Mesodermal cell (in vitro differentiated cells): ENCODE measurements at regions not wholly inside any gene's neighbourhood (a gene's known extent, or its start where the extent isn't known, plus 50 kb on each side); places are given as distances from the start of the nearest gene placed in this dataset.
"Not testable (repeated sequence)": the region's sequence is repeated elsewhere in the genome, so short reads cannot be mapped to it uniquely, and the experiment has no call there.

ENCODE experiments used
- H3K27ac ChIP-seq: 2 replicates; pipeline ENCODE4 v1.7.0; 2013; ENCODE audit warnings: mild to moderate bottlenecking, low read depth, low read length, moderate library complexity; ENCODE audit not compliant: severe bottlenecking
- H3K36me3 ChIP-seq: 2 replicates; pipeline ENCODE4 v1.7.1; 2013; ENCODE audit warnings: mild to moderate bottlenecking, low read length, moderate library complexity; ENCODE audit not compliant: control insufficient read depth, insufficient read depth
- H3K4me1 ChIP-seq: one replicate; pipeline ENCODE4 v1.7.1; 2013; ENCODE audit warnings: mild to moderate bottlenecking, low read length; ENCODE audit not compliant: insufficient read depth, control insufficient read depth, poor library complexity, severe bottlenecking
- H3K4me3 ChIP-seq: 2 replicates; pipeline ENCODE4 v1.7.0; 2013; ENCODE audit warnings: low read length, control low read depth, mild to moderate bottlenecking; ENCODE audit not compliant: insufficient read depth, poor library complexity, severe bottlenecking; ENCODE audit errors: extremely low read depth
- H3K9me3 ChIP-seq: 2 replicates; pipeline ENCODE4 v1.7.1; 2013; ENCODE audit warnings: mild to moderate bottlenecking, low read length, moderate library complexity; ENCODE audit not compliant: control insufficient read depth
- WGBS, 2 experiments: methylation state at CpG; one replicate each; pipeline ENCODE4 v1.1.5; 2013; ENCODE audit warnings: missing lambda C conversion rate in 2 of 2; ENCODE audit not compliant: insufficient coverage in 2 of 2; 5-methylcytosine and 5-hydroxymethylcytosine counted together

GRCh38 chr2:116975608-116976007 lies 838.9 kb upstream of the DDX18 start:
- no peaks in the 10 kb centered on the region for H3K4me1 ChIP-seq
- H3K27ac ChIP-seq = no peak overlapping the region
- H3K36me3 ChIP-seq = no peaks in the 10 kb centered on the region
- no peaks in the 10 kb centered on the region for H3K9me3 ChIP-seq
- 89 to 100% methylated on average over 1 of the region's 3 CpGs for WGBS, 2 experiments
- H3K4me3 ChIP-seq = no peak overlapping the region

GRCh38 chr2:116979916-116980764 lies 834.4 kb upstream of the DDX18 start:
- Histone ChIP-seq H3K27ac (no peak overlapping the region), H3K36me3 (no peaks in the 10 kb centered on the region), H3K4me3 (no peak overlapping the region), H3K9me3 (no peaks in the 10 kb centered on the region), H3K4me1 (no peaks in the 10 kb centered on the region)
- WGBS, 2 experiments = 88 to 100% methylated on average over 2 of the region's 2 CpGs

GRCh38 chr2:116987447-116987846 lies 827.0 kb upstream of the DDX18 start:
- no peaks in the 10 kb centered on the region for H3K4me1 ChIP-seq
- no peak overlapping the region for H3K4me3 ChIP-seq
- WGBS, 2 experiments = 89% methylated on average over 1 of the region's 4 CpGs; no CpG with 5 or more reads in 1 of the 2 experiments
- H3K36me3 ChIP-seq = no peaks in the 10 kb centered on the region
- no peak overlapping the region for H3K27ac ChIP-seq
- H3K9me3 ChIP-seq = no peaks in the 10 kb centered on the region

GRCh38 chr2:116988303-116988702 lies 826.2 kb upstream of the DDX18 start:
- H3K9me3 ChIP-seq = no peaks in the 10 kb centered on the region
- H3K4me1 ChIP-seq = no peaks in the 10 kb centered on the region
- no peaks in the 10 kb centered on the region for H3K36me3 ChIP-seq
- H3K27ac ChIP-seq = no peak overlapping the region
- H3K4me3 ChIP-seq = no peak overlapping the region

- no CpG with 5 or more reads among the region's 1 CpG for WGBS, 2 experiments
- H3K27ac ChIP-seq = no peak overlapping the region
- no peak overlapping the region for H3K4me3 ChIP-seq
- no peaks in the 10 kb centered on the region for H3K4me1 ChIP-seq
- no peaks in the 10 kb centered on the region for H3K9me3 ChIP-seq
- H3K36me3 ChIP-seq = no peaks in the 10 kb centered on the region
Observed at GRCh38 chr2:117019357-117019756, 795.1 kb upstream of the DDX18 start.

- Histone ChIP-seq H3K27ac (no peak overlapping the region), H3K4me3 (no peak overlapping the region), H3K36me3 (no peaks in the 10 kb centered on the region), H3K9me3 (no peaks in the 10 kb centered on the region), H3K4me1 (no peaks in the 10 kb centered on the region)
- WGBS, 2 experiments = 100% methylated on average over 3 to 4 of the region's 6 CpGs
Observed at GRCh38 chr2:117027646-117028045, 786.8 kb upstream of the DDX18 start.

GRCh38 chr2:117028708-117029107 lies 785.8 kb upstream of the DDX18 start:
- H3K27ac ChIP-seq, H3K4me1 ChIP-seq, H3K4me3 ChIP-seq, H3K36me3 ChIP-seq, H3K9me3 ChIP-seq: not testable (repeated sequence)
- WGBS, 2 experiments = 78 to 87% methylated on average over 8 to 13 of the region's 18 CpGs

GRCh38 chr2:117055499-117056375 lies 758.8 kb upstream of the DDX18 start:
- no peak overlapping the region for H3K4me3 ChIP-seq
- 92 to 94% methylated on average over 43 to 57 of the region's 59 CpGs for WGBS, 2 experiments
- no peaks in the 10 kb centered on the region for H3K9me3 ChIP-seq
- H3K4me1 ChIP-seq = peaks cover 3% of the 10 kb centered on the region
- no peak overlapping the region for H3K27ac ChIP-seq
- H3K36me3 ChIP-seq = no peaks in the 10 kb centered on the region

- Histone ChIP-seq H3K27ac (no peak overlapping the region), H3K4me3 (no peak overlapping the region), H3K9me3 (no peaks in the 10 kb centered on the region), H3K4me1 (peaks cover 3% of the 10 kb centered on the region), H3K36me3 (no peaks in the 10 kb centered on the region)
- 92 to 94% methylated on average over 4 of the region's 4 CpGs for WGBS, 2 experiments
Observed at GRCh38 chr2:117056376-117056748, 758.1 kb upstream of the DDX18 start.

- no peaks in the 10 kb centered on the region for H3K9me3 ChIP-seq
- 68 to 88% methylated on average over 2 of the region's 3 CpGs for WGBS, 2 experiments
- H3K27ac ChIP-seq = no peak overlapping the region
- H3K36me3 ChIP-seq = no peaks in the 10 kb centered on the region
- H3K4me3 ChIP-seq = no peak overlapping the region
- peaks cover 3% of the 10 kb centered on the region for H3K4me1 ChIP-seq
Observed at GRCh38 chr2:117057016-117057415, 757.5 kb upstream of the DDX18 start.

GRCh38 chr2:117058366-117058765 lies 756.1 kb upstream of the DDX18 start:
- WGBS, 2 experiments = 92 to 100% methylated on average over 3 of the region's 3 CpGs
- Histone ChIP-seq H3K27ac (no peak overlapping the region), H3K4me1 (peaks cover 3% of the 10 kb centered on the region), H3K9me3 (no peaks in the 10 kb centered on the region), H3K4me3 (no peak overlapping the region), H3K36me3 (no peaks in the 10 kb centered on the region)
